ENCODE measurements at regions not wholly inside any gene's neighbourhood (a gene's known extent, or its start where the extent isn't known, plus 50 kb on each side); places are given as distances from the start of the nearest gene placed in this dataset.

- no peak for TF ChIP-seq POLR2AphosphoS5 (IDR thresholded peaks at IDR 0.05; ENCODE audit: low read depth)
- no peak for TF ChIP-seq ZNF114 (CRISPR knock-in tag; IDR thresholded peaks at IDR 0.05)
- no peak for TF ChIP-seq ETS1 (IDR thresholded peaks at IDR 0.05)
Observed at GRCh38 chr3:152531717-152532116, 263.0 kb downstream of the MBNL1 start (continued).

GRCh38 chr3:152538518-152538917 lies 269.8 kb downstream of the MBNL1 start:
- DNase-seq (ENCODE audit: low spot score) (no peak), ATAC-seq (no peak)
- Mint-ChIP-seq H3K36me3 (ENCODE audit: low read depth) (no peaks in the 10 kb centered on the region; the same call in 2 of the 3 replicates), H3K4me3 (no peak overlapping the region), H3K9me3 (no peaks in the 10 kb centered on the region; the same call in 1 of the 3 replicates), H3K27me3 (ENCODE audit: insufficient read depth, low read depth, poor library complexity) (peaks cover 6% of the 10 kb centered on the region), H3K4me1 (no peaks in the 10 kb centered on the region; the same call in 2 of the 3 replicates), H3K27ac (no peak overlapping the region)
- no peaks in the 10 kb centered on the region for H3F3A ChIP-seq (replicated peaks; ENCODE audit: low read depth)
- H3K27ac ChIP-seq (ENCODE audit: low read depth), result no peak overlapping the region
- H3K27me3 ChIP-seq (ENCODE audit: insufficient read depth), result no peaks in the 10 kb centered on the region
- H3K4me2 ChIP-seq, result no peak overlapping the region
- no peaks in the 10 kb centered on the region for H3K79me2 ChIP-seq (replicated peaks; ENCODE audit: insufficient read depth)
- TF ChIP-seq STAT1 (IDR thresholded peaks at IDR 0.05; ENCODE audit: unreplicated experiment) (no peak), NANOG (IDR thresholded peaks at IDR 0.05; ENCODE audit: borderline replicate concordance) (no peak), REST (IDR thresholded peaks at IDR 0.05; ENCODE audit: unreplicated experiment) (no peak), ZNF462 (CRISPR knock-in tag; IDR thresholded peaks at IDR 0.05) (no peak), POLR2AphosphoS5 (IDR thresholded peaks at IDR 0.05; ENCODE audit: low read depth) (no peak), ZNF114 (CRISPR knock-in tag; IDR thresholded peaks at IDR 0.05) (no peak), EZH2 (IDR thresholded peaks at IDR 0.05; ENCODE audit: low read depth, unreplicated experiment) (no peak), ZNF331 (CRISPR knock-in tag; IDR thresholded peaks at IDR 0.05; ENCODE audit: low read depth) (no peak), JUNB (IDR thresholded peaks at IDR 0.05; ENCODE audit: unreplicated experiment) (no peak), EZH2phosphoT487 (IDR thresholded peaks at IDR 0.05; ENCODE audit: unreplicated experiment) (no peak), CTCF (conservative IDR thresholded peaks at IDR 0.05; ENCODE audit: low read depth in 2 of 2) (no peak), ETS1 (IDR thresholded peaks at IDR 0.05) (no peak)
- H3K4me1 ChIP-seq (ENCODE audit: insufficient read depth), result no peaks in the 10 kb centered on the region
- no peaks in the 10 kb centered on the region for H4K20me1 ChIP-seq (replicated peaks; ENCODE audit: insufficient read depth)
- no peaks in the 10 kb centered on the region for H3K36me3 ChIP-seq (ENCODE audit: insufficient read depth)
- no peak overlapping the region for H2AFZ ChIP-seq
- H3K4me3 ChIP-seq, result no peak overlapping the region
- peaks cover 17% of the 10 kb centered on the region; the same call in 1 of the 2 replicates for H3K9me2 ChIP-seq (ENCODE audit: insufficient read depth)
